NT2/D1 (cell line): ENCODE measurements at regions not wholly inside any gene's neighbourhood (a gene's known extent, or its start where the extent isn't known, plus 50 kb on each side); places are given as distances from the start of the nearest gene placed in this dataset.
"Not testable (repeated sequence)": the region's sequence is repeated elsewhere in the genome, so short reads cannot be mapped to it uniquely, and the experiment has no call there.

Experiments
- DNase-seq: peaks from one replicate; pipeline ENCODE4 v3.0.0-alpha.2; 2011; ENCODE audit warnings: low read depth, low spot score
- H3K27me3 ChIP-seq: 2 replicates; pipeline ENCODE4 v1.6.0; 2011; ENCODE audit warnings: mild to moderate bottlenecking; ENCODE audit not compliant: insufficient read length, insufficient read depth
- H3K36me3 ChIP-seq: 2 replicates; pipeline ENCODE4 v1.6.1; 2011; ENCODE audit warnings: mild to moderate bottlenecking, low read length, mixed read lengths; ENCODE audit not compliant: insufficient read depth, insufficient read length
- H3K4me1 ChIP-seq: 2 replicates; pipeline ENCODE4 v1.5.1; 2011; ENCODE audit not compliant: insufficient read depth, insufficient read length
- H3K4me3 ChIP-seq: 2 replicates; pipeline ENCODE4 v1.5.1; 2011; ENCODE audit warnings: low read depth; ENCODE audit not compliant: insufficient read length
- H3K9ac ChIP-seq: 2 replicates; pipeline ENCODE4 v1.6.0; 2011; ENCODE audit warnings: low read depth; ENCODE audit not compliant: insufficient read length
- H3K9me3 ChIP-seq: 2 replicates; pipeline ENCODE4 v1.5.1; 2011; ENCODE audit warnings: mild to moderate bottlenecking, low read length; ENCODE audit not compliant: insufficient read depth
- SUZ12 ChIP-seq: IDR thresholded peaks from 2 replicates; pipeline ENCODE4 v1.6.1; 2011; ENCODE audit not compliant: insufficient read length, insufficient read depth; ENCODE audit errors: extremely low read depth
- YY1 ChIP-seq: IDR thresholded peaks from 2 replicates; pipeline ENCODE4 v1.6.1; 2011; ENCODE audit not compliant: insufficient read length, insufficient read depth
- ZNF274 ChIP-seq: IDR thresholded peaks from 2 replicates; pipeline ENCODE4 v1.6.1; 2011; ENCODE audit warnings: mild to moderate bottlenecking, low read depth, low read length

DNA sequence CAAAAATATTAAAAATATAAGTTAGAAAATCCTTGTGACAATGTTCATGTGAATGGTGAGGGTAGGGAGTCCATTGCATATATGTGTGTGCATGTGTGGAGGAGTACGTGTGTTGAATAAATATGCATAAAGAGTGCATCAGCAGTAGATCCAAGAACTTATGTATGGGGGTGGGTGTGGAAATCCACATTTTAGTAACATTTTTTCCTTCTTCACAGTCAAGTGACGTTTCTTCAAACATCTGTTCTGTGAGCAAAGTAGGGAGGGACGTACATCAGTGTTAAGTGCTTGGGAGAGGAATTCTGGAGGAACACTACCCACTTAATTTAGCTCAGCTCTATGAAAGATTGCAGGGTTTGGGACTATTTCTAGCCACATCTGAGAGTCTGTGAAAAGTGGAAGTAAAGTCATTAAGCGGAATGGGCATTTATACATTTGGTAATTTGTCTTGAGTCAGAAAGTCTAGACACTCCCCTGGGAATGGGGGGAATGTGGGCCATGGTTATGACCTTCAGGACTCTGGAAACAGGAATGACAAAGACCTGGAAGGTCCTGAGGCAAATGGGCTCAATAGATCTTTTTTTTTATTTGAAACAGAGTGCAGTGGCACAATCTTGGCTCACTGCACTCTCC is 156.4 kb upstream of the PLXNC1 start:
- no peak for DNase-seq
- no peaks in the 10 kb centered on the region for H3K27me3 ChIP-seq
- TF ChIP-seq ZNF274: no peak
- TF ChIP-seq SUZ12: no peak
- no peak for TF ChIP-seq YY1
- no peak overlapping the region for H3K4me3 ChIP-seq
- H3K9ac ChIP-seq: no peak overlapping the region
- H3K9me3 ChIP-seq: no peaks in the 10 kb centered on the region
- H3K4me1 ChIP-seq: peaks cover 2% of the 10 kb centered on the region
- H3K36me3 ChIP-seq: no peaks in the 10 kb centered on the region

DNA sequence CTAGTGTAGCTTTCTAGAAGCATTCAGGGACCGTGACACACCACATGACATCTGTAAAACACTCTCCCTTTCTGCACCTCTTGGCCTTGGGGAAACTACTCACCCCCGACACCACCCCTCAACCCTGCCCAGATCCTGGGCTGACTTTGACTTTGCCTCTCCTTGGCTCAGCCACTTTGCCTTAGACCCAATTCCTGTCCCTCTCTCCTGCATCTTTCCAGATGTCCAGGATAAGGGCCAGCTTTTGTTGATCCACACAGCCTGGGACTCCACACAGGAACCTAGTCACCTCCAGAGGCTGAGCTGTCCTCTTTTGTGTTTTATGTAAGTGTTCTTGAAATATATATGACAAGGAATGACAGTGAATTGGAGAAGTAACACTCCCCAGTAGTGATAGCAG is 153.7 kb upstream of the PLXNC1 start:
- 0 out of 2 replicates have a peak, but pooled peaks cover 5% of the 10 kb centered on the region for H3K9me3 ChIP-seq
- H3K9ac ChIP-seq: no peak overlapping the region
- no peak for DNase-seq
- no peak overlapping the region for H3K4me3 ChIP-seq
- no peaks in the 10 kb centered on the region for H3K36me3 ChIP-seq
- TF ChIP-seq YY1: no peak
- TF ChIP-seq ZNF274: no peak
- TF ChIP-seq SUZ12: no peak
- H3K27me3 ChIP-seq: no peaks in the 10 kb centered on the region
- peaks cover 2% of the 10 kb centered on the region for H3K4me1 ChIP-seq

DNA sequence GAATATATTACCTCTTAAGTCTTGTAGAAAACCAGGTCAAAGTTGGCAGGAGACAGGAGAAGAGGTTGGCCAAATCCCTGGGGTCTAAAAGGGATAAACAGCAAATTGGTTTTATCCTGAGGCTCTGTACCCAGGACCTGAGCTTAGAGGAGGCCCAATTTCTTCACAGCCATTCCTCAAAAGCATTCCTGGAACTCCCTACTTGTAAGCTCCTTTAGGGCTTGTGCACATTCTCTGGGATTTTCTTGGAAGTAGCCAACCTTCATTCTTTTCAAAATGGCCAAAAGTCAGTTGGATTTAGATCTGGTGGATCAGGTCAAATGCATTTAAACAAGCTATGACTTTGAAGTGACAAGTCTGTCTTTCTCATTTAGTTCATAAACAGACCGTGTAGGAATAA is 152.1 kb upstream of the PLXNC1 start:
- Histone ChIP-seq H3K4me3 (no peak overlapping the region), H3K9ac (no peak overlapping the region), H3K4me1 (peaks cover 2% of the 10 kb centered on the region), H3K27me3 (no peaks in the 10 kb centered on the region), H3K9me3 (peaks cover 6% of the 10 kb centered on the region; the same call in 1 of the 2 replicates), H3K36me3 (no peaks in the 10 kb centered on the region)
- TF ChIP-seq YY1 (no peak), SUZ12 (no peak), ZNF274 (no peak)
- DNase-seq: no peak

DNA sequence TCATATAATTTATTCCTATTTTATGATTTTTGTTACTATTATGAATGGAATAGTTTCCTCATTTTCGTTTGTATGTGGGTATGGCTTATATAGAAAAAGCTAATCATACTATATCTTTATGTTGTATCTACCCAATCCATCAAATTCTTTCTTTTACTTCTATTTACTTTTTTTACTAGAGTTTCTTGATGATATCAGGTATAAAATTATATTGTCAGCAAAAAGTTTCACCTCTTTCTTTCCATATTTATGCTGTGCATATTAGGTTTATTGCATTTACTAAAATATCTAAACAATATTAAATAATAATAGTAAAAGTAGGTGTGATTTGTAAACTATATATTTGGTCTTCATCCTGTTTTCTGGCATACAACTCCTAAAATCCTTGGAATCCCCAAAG is 146.7 kb upstream of the PLXNC1 start:
- peaks cover 13% of the 10 kb centered on the region for H3K9me3 ChIP-seq
- no peaks in the 10 kb centered on the region for H3K27me3 ChIP-seq
- no peak overlapping the region for H3K9ac ChIP-seq
- no peaks in the 10 kb centered on the region for H3K4me1 ChIP-seq
- DNase-seq: no peak
- H3K36me3 ChIP-seq: no peaks in the 10 kb centered on the region
- no peak overlapping the region for H3K4me3 ChIP-seq
- TF ChIP-seq SUZ12: no peak
- no peak for TF ChIP-seq ZNF274
- TF ChIP-seq YY1: no peak

DNA sequence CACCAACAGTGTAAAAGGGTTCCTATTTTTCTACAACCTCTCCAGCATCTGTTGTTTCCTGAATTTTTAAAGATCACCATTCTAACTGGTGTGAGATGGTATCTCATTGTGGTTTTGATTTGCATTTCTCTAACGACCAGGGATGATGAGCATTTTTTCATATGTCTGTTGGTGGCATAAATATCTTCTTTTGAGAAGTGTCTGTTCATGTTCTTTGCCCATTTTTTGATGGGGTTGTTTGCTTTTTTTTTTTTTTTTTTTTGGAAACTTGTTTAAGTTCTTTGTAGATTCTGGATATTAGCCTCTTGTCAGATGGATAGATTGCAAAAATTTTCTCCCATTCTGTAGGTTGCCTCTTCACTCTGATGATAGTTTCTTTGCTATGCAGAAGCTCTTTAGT is 145.5 kb upstream of the PLXNC1 start:
- not testable (repeated sequence) for H3K36me3 ChIP-seq, H3K27me3 ChIP-seq, DNase-seq, H3K4me3 ChIP-seq, H3K9ac ChIP-seq, H3K4me1 ChIP-seq
- H3K9me3 ChIP-seq: peaks cover 13% of the 10 kb centered on the region

DNA sequence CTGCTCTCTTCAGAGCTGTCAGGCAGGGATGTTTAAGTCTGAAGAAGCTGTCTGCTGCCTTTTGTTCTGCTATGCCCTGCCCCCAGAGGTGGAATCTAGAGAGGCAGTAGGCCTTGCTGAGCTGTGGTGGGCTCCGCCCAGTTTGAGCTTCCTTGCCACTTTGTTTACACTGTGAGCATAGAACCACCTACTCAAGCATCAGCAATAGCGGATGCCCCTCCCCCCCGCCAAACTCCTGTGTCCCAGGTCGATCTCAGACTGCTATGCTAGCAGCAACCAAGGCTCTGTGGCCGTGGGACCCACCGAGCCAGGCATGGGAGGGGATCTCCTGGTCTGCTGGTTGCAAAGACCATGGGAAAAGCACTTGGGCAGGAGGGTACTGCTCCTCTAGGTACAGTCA is 140.5 kb upstream of the PLXNC1 start:
- not testable (repeated sequence) for H3K27me3 ChIP-seq, H3K4me3 ChIP-seq, H3K36me3 ChIP-seq, H3K4me1 ChIP-seq, H3K9ac ChIP-seq, H3K9me3 ChIP-seq
- DNase-seq: peak; percentile 87

DNA sequence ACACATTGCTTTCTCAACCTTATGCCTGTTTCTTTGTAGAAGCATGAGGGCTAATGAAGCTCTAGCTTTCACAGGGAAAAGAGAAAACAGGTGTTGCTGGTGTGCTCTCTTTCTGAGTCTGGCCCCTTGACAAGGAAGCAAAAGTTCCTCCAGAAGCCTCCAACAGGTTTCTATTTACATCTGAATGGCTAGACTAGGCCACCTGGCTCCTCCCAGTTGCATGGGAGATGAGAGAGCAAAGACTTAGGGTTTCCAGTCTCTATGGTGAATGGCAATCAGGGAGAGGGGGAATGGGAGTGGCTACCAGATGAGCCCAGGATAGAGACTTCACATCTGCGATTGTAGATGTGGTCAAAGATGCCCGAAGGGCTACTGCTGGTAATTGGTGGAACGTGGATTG is 138.1 kb upstream of the PLXNC1 start:
- H3K4me1 ChIP-seq: no peaks in the 10 kb centered on the region
- H3K27me3 ChIP-seq: no peaks in the 10 kb centered on the region
- H3K9ac ChIP-seq: no peak overlapping the region
- TF ChIP-seq YY1 (no peak), SUZ12 (no peak), ZNF274 (no peak)
- no peaks in the 10 kb centered on the region for H3K36me3 ChIP-seq
- DNase-seq: peak; percentile 86
- peaks cover 7% of the 10 kb centered on the region for H3K9me3 ChIP-seq
- H3K4me3 ChIP-seq: no peak overlapping the region

DNA sequence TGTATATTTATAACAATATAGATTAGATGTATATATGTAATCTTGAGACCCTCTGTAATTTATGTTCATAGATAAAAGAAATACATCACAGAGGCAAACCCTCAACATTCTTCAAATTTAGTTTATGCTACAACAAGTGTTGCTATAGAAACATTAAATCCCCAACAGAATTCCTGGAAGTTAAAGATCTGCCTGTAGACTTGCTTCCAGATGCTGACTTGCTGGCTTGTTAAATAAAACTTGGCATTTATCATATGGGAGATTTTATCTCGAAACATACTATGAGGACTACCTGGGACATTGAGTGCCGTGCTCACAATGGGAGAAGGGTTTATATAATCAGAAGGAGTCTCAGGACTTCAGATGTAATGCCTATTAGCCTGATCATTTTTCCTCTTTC is 136.3 kb upstream of the PLXNC1 start:
- H3K9ac ChIP-seq: no peak overlapping the region
- peaks cover 18% of the 10 kb centered on the region for H3K9me3 ChIP-seq
- no peaks in the 10 kb centered on the region for H3K36me3 ChIP-seq
- H3K4me3 ChIP-seq: no peak overlapping the region
- no peak for DNase-seq
- H3K27me3 ChIP-seq: no peaks in the 10 kb centered on the region
- no peak for TF ChIP-seq SUZ12
- no peak for TF ChIP-seq ZNF274
- no peak for TF ChIP-seq YY1
- H3K4me1 ChIP-seq: no peaks in the 10 kb centered on the region
